ENCODE measurements at regions not wholly inside any gene's neighbourhood (a gene's known extent, or its start where the extent isn't known, plus 50 kb on each side); places are given as distances from the start of the nearest gene placed in this dataset.

DNA sequence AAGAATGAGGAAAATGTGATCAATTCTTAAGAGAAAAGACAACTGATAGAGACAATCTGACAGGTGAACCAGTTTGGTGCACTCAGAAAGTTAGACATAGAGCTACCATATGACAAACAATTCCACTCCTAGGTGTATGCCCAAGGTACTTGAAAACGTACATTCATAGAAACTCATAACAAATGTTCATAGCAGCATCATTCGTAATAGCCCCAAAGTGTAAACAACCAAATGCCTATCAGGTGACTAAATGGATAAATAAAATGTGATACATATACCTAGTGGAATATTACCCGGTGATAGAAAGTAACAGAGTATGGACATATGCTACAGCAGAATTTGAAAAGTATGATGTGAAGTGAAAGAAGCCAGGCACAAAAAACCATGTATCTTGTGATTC, 149.3 kb upstream of the TRIB2 start:
- TF ChIP-seq CTCF (IDR thresholded peaks at IDR 0.05) (no peak), POLR2A (IDR thresholded peaks at IDR 0.05) (no peak)

All from right lobe of liver (tissue), 4 donors.